ENCODE measurements at regions not wholly inside any gene's neighbourhood (a gene's known extent, or its start where the extent isn't known, plus 50 kb on each side); places are given as distances from the start of the nearest gene placed in this dataset.

- Histone ChIP-seq H3K9me3 (ENCODE audit: low read depth, low read length, poor library complexity, severe bottlenecking) (no peaks in the 10 kb centered on the region), H3K36me3 (ENCODE audit: insufficient read depth, low read length, poor library complexity, severe bottlenecking) (no peaks in the 10 kb centered on the region), H3K4me1 (ENCODE audit: insufficient read depth, low read length, poor library complexity, severe bottlenecking) (no peaks in the 10 kb centered on the region), H3K4me3 (ENCODE audit: low read depth, low read length, poor library complexity, severe bottlenecking) (no peak overlapping the region), H3K27ac (ENCODE audit: low read depth, low read length, poor library complexity, severe bottlenecking) (no peak overlapping the region), H3K27me3 (replicated peaks; ENCODE audit: insufficient read depth, low read depth, low read length, poor library complexity) (no peaks in the 10 kb centered on the region)
- no TSS peak for BruUV-seq (replicated peaks)
- DNase-seq (ENCODE audit: low spot score) = no peak
- ChIA-PET CTCF (no interaction called here), POLR2A (ENCODE audit: low non-redundant PET) (no interaction called here)
- TF ChIP-seq EZH2 (IDR thresholded peaks at IDR 0.05; ENCODE audit: borderline replicate concordance, low read depth, low read length, poor library complexity, severe bottlenecking) (no peak), CTCF (conservative IDR thresholded peaks at IDR 0.05; ENCODE audit: low read depth, low read length) (no peak)
- intact Hi-C loops (cut with micrococcal nuclease; ENCODE audit: unreplicated experiment) = no loop called here
These were observed 335.7 kb upstream of the UBE2E3 start for GRCh38 chr2:180644709-180645108.

- POLR2A ChIA-PET (ENCODE audit: low non-redundant PET) = no interaction called here
- CTCF ChIA-PET = no interaction called here
- Histone ChIP-seq H3K27me3 (replicated peaks; ENCODE audit: insufficient read depth, low read depth, low read length, poor library complexity) (no peaks in the 10 kb centered on the region), H3K27ac (ENCODE audit: low read depth, low read length, poor library complexity, severe bottlenecking) (no peak overlapping the region), H3K4me1 (ENCODE audit: insufficient read depth, low read length, poor library complexity, severe bottlenecking) (no peaks in the 10 kb centered on the region), H3K4me3 (ENCODE audit: low read depth, low read length, poor library complexity, severe bottlenecking) (no peak overlapping the region), H3K9me3 (ENCODE audit: low read depth, low read length, poor library complexity, severe bottlenecking) (no peaks in the 10 kb centered on the region), H3K36me3 (ENCODE audit: insufficient read depth, low read length, poor library complexity, severe bottlenecking) (no peaks in the 10 kb centered on the region)
- no peak for DNase-seq (ENCODE audit: low spot score)
- intact Hi-C loops (cut with micrococcal nuclease; ENCODE audit: unreplicated experiment) = no loop called here
- no TSS peak for BruUV-seq (replicated peaks)
- no peak for TF ChIP-seq EZH2 (IDR thresholded peaks at IDR 0.05; ENCODE audit: borderline replicate concordance, low read depth, low read length, poor library complexity, severe bottlenecking)
- TF ChIP-seq CTCF (conservative IDR thresholded peaks at IDR 0.05; ENCODE audit: low read depth, low read length) = no peak
These were observed 349.6 kb upstream of the UBE2E3 start for GRCh38 chr2:180630756-180631155.

- BruUV-seq (replicated peaks) = no TSS peak
- H3K4me1 ChIP-seq (ENCODE audit: insufficient read depth, low read length, poor library complexity, severe bottlenecking) = no peaks in the 10 kb centered on the region
- TF ChIP-seq EZH2 (IDR thresholded peaks at IDR 0.05; ENCODE audit: borderline replicate concordance, low read depth, low read length, poor library complexity, severe bottlenecking) (no peak), CTCF (conservative IDR thresholded peaks at IDR 0.05; ENCODE audit: low read depth, low read length) (no peak)
- no peaks in the 10 kb centered on the region for H3K27me3 ChIP-seq (replicated peaks; ENCODE audit: insufficient read depth, low read depth, low read length, poor library complexity)
- intact Hi-C loops (cut with micrococcal nuclease; ENCODE audit: unreplicated experiment) = no loop called here
- no peak overlapping the region for H3K4me3 ChIP-seq (ENCODE audit: low read depth, low read length, poor library complexity, severe bottlenecking)
- DNase-seq (ENCODE audit: low spot score) = no peak
- ChIA-PET CTCF (no interaction called here), POLR2A (ENCODE audit: low non-redundant PET) (no interaction called here)
- no peaks in the 10 kb centered on the region for H3K36me3 ChIP-seq (ENCODE audit: insufficient read depth, low read length, poor library complexity, severe bottlenecking)
- H3K27ac ChIP-seq (ENCODE audit: low read depth, low read length, poor library complexity, severe bottlenecking) = no peak overlapping the region
- no peaks in the 10 kb centered on the region for H3K9me3 ChIP-seq (ENCODE audit: low read depth, low read length, poor library complexity, severe bottlenecking)
These were observed 355.2 kb upstream of the UBE2E3 start for GRCh38 chr2:180625006-180625844.

Data from A673 (cell line).